ENCODE measurements at regions not wholly inside any gene's neighbourhood (a gene's known extent, or its start where the extent isn't known, plus 50 kb on each side); places are given as distances from the start of the nearest gene placed in this dataset.

DNA sequence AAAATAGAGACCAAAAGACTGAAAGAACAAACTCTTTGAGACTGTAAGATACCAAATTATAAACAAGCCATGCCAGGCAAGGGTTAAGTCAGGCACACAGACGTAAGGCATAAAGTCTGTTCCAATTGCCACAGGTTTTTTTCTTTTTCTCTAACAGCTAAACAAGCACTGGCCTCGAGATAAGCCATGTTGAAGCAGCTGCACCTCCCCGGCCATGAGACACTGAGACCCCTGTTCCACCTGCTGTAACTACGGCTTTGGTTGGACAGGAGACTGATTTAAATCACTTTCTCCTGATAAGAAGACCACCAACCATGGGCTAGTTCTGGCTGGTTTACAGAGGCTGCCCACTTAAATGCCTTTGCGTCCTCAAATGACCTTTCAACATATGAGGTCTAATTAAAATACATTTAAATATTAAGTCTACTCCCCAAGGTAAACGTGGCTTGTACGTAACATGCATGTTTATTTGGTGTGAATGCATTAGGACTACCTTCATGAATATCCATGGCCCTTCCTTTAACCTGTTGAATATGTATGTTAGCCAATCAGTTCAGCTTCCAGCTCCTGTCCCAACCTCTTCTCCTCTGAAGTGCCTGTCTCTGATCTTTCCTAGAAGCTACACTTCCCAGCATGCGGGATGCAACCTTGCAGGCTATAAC lies 117.2 kb downstream of the CMPK2 start:
- Mint-ChIP-seq H3K27me3 (peaks cover 21% of the 10 kb centered on the region), H3K4me1 (no peaks in the 10 kb centered on the region), H3K27ac (no peak overlapping the region), H3K4me3 (no peak overlapping the region), H3K9me3 (ENCODE audit: low read depth) (no peaks in the 10 kb centered on the region), H3K36me3 (no peaks in the 10 kb centered on the region)
- CTCF ChIA-PET: no interaction called here
- DNase-seq (no peak), ATAC-seq (no peak)

- no peaks in the 10 kb centered on the region for H3K36me3 Mint-ChIP-seq
- DNase-seq (no peak), ATAC-seq (no peak)
- CTCF ChIA-PET: no interaction called here
- no peaks in the 10 kb centered on the region for H3K9me3 Mint-ChIP-seq (ENCODE audit: low read depth)
- H3K4me3 Mint-ChIP-seq: no peak overlapping the region
- H3K4me1 Mint-ChIP-seq: no peaks in the 10 kb centered on the region
- no peak overlapping the region for H3K27ac Mint-ChIP-seq
- H3K27me3 Mint-ChIP-seq: peaks cover 25% of the 10 kb centered on the region
Measured at GRCh38 chr2:6749962-6750361, 115.7 kb downstream of the CMPK2 start.

GRCh38 chr2:6750411-6751158 lies 115.1 kb downstream of the CMPK2 start:
- Mint-ChIP-seq H3K36me3 (no peaks in the 10 kb centered on the region), H3K9me3 (ENCODE audit: low read depth) (no peaks in the 10 kb centered on the region), H3K4me3 (no peak overlapping the region), H3K27ac (no peak overlapping the region), H3K27me3 (peaks cover 23% of the 10 kb centered on the region), H3K4me1 (no peaks in the 10 kb centered on the region)
- ATAC-seq: no peak
- no peak for DNase-seq
- CTCF ChIA-PET: no interaction called here

- Mint-ChIP-seq H3K27me3 (peaks cover 13% of the 10 kb centered on the region), H3K9me3 (ENCODE audit: low read depth) (no peaks in the 10 kb centered on the region), H3K36me3 (no peaks in the 10 kb centered on the region), H3K4me1 (no peaks in the 10 kb centered on the region), H3K27ac (no peak overlapping the region), H3K4me3 (no peak overlapping the region)
- CTCF ChIA-PET: interaction anchor here (0.9 kb wide), 1 partner anchor 18 kb away, joined by 3 read pairs; no protein-coding TSS in a partner anchor
- DNase-seq: no peak
- no peak for ATAC-seq
Measured at GRCh38 chr2:6754419-6754818, 111.3 kb downstream of the CMPK2 start.

DNA sequence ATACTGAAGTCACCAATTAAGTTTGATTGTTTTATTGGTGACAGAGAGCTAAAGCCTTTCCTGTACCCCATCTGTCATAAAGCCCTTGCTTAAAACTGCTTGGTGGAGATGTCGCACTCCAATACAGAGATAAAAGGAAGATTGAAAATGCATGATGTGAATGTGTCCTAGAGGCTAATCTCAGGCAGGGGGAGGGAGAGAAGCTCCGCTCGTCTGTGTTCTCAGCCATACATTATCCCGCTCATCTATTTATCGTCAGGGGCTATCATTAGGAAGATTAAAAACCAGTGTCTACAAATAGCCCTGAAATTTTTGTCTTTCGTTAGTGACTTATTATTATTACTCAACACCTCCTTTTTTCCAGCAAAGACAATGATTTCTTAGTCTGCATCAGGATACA lies 110.3 kb downstream of the CMPK2 start:
- Mint-ChIP-seq H3K27ac (no peak overlapping the region), H3K4me1 (no peaks in the 10 kb centered on the region), H3K27me3 (peaks cover 13% of the 10 kb centered on the region), H3K36me3 (no peaks in the 10 kb centered on the region), H3K4me3 (no peak overlapping the region), H3K9me3 (ENCODE audit: low read depth) (no peaks in the 10 kb centered on the region)
- no peak for DNase-seq
- CTCF ChIA-PET: interaction anchor here (0.9 kb wide), 1 partner anchor 17 kb away, joined by 3 read pairs; no protein-coding TSS in a partner anchor
- no peak for ATAC-seq

GRCh38 chr2:6757215-6757614 lies 108.5 kb downstream of the CMPK2 start:
- Mint-ChIP-seq H3K36me3 (no peaks in the 10 kb centered on the region), H3K4me3 (no peak overlapping the region), H3K9me3 (ENCODE audit: low read depth) (no peaks in the 10 kb centered on the region), H3K27me3 (peaks cover 13% of the 10 kb centered on the region), H3K4me1 (no peaks in the 10 kb centered on the region), H3K27ac (no peak overlapping the region)
- ATAC-seq (no peak), DNase-seq (no peak)
- CTCF ChIA-PET: no interaction called here

DNA sequence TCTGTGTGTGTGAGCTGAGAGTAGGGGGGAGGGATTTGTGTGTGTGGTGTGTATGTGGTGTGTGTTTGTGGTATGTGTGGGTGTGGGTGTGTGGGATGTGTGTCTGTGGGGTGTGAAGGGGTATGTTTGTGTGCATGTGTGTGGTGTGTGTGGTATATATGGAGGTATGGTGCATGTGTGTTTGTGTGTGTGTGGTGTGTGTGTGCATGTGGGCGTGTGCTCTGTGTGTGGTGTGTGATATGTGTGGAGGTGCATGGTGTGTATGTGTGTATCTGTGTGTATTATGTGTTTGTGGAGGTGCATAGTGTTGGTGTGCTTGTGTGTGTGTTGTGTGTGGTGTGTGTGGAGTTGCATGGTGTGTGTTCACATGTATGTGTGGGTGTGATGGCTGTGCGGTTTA lies 106.0 kb downstream of the CMPK2 start:
- DNase-seq (no peak), ATAC-seq (no peak)
- Mint-ChIP-seq H3K27ac (no peak overlapping the region), H3K4me3 (no peak overlapping the region), H3K36me3 (no peaks in the 10 kb centered on the region), H3K4me1 (no peaks in the 10 kb centered on the region), H3K27me3 (peaks cover 2% of the 10 kb centered on the region), H3K9me3 (ENCODE audit: low read depth) (no peaks in the 10 kb centered on the region)
- CTCF ChIA-PET: no interaction called here

- no peaks in the 10 kb centered on the region for H3K9me3 Mint-ChIP-seq (ENCODE audit: low read depth)
- H3K4me1 Mint-ChIP-seq: no peaks in the 10 kb centered on the region
- no peaks in the 10 kb centered on the region for H3K36me3 Mint-ChIP-seq
- peaks cover 2% of the 10 kb centered on the region for H3K27me3 Mint-ChIP-seq
- DNase-seq (no peak), ATAC-seq (no peak)
- H3K27ac Mint-ChIP-seq: no peak overlapping the region
- no peak overlapping the region for H3K4me3 Mint-ChIP-seq
- CTCF ChIA-PET: interaction anchor here (1.5 kb wide), 1 partner anchor 13 kb away, joined by 5 read pairs; no protein-coding TSS in a partner anchor
Measured at GRCh38 chr2:6760132-6760531, 105.6 kb downstream of the CMPK2 start.

DNA sequence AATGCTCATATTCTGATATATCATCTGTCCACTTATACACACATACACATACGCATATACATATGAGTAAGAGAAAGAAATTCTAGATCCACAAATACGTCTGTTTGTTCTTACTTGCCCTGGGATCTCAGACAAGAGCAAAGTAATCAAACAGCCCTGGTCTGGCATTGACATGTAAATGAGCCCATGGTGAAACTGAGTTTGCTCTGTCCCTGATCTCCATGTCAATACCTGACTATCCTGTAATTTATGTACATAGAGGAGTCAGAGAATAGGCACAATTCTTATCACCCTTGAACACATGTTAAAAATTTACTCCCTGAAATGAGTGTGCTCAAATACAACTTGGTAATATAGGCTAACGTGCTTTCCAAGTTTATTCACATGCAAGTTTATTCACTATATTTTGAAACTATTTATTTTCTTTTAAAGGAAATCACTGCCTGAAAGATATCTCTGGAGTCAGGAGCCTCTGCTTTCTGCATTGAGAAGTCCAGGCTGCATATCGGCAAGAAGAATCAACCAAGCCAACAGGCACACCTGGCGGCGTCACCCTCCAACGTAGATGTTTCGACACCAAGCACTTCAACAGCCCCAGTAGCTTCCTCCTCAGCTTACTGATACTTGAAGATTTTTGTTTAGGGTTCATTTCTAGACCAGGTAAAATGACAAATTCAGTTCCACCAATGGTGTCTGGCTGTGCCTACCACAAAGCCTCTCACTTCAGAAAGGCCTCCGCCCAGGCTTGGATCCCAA lies 100.6 kb downstream of the CMPK2 start:
- H3K4me3 Mint-ChIP-seq: no peak overlapping the region
- DNase-seq (no peak), ATAC-seq (no peak)
- CTCF ChIA-PET: no interaction called here
- no peak overlapping the region for H3K27ac Mint-ChIP-seq
- H3K4me1 Mint-ChIP-seq: no peaks in the 10 kb centered on the region
- no peaks in the 10 kb centered on the region for H3K9me3 Mint-ChIP-seq (ENCODE audit: low read depth)
- no peaks in the 10 kb centered on the region for H3K36me3 Mint-ChIP-seq
- no peaks in the 10 kb centered on the region for H3K27me3 Mint-ChIP-seq

DNA sequence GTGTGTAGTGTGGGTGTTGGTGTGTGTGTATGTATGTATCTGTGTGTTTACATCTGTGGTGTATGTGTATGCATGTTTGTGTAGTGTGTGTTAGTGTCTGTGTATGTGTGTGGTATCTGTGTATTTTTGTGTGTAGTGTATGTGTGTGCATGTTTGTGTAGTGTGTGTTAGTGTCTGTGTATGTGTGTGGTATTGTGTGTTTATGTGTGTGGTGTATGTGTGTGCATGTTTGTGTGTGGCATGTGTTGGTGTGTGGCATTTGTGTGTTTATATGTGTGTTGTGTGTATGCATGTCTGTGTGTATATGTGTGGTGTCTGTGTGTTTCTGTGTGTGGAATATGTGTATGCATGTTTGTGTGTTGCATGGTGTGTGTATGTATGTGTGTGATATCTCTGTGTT lies 96.4 kb downstream of the CMPK2 start:
- peaks cover 16% of the 10 kb centered on the region for H3K27me3 Mint-ChIP-seq
- ATAC-seq: no peak
- H3K36me3 Mint-ChIP-seq: no peaks in the 10 kb centered on the region
- no peak for DNase-seq
- no peaks in the 10 kb centered on the region for H3K4me1 Mint-ChIP-seq
- no peaks in the 10 kb centered on the region for H3K9me3 Mint-ChIP-seq (ENCODE audit: low read depth)
- H3K4me3 Mint-ChIP-seq: no peak overlapping the region
- CTCF ChIA-PET: no interaction called here
- no peak overlapping the region for H3K27ac Mint-ChIP-seq

DNA sequence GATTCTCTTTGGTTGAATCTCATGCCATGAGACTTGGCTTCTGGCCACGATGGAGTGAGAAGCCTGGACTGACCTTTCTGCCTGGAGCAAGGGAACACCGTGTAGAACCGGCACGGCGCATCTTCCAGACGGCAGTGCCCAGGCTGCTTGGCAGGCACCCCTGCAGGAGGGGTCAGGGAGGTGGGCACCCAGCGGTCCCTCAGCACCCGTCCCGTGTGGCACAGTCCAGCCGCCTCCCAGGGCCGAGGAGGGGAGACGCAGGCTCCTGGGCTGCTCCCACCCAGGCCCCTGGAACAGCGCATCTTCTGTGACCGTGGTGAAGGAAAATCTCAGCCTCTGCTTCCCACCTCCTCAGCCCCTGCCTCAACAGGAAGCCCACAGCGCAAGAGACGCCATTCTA lies 95.7 kb downstream of the CMPK2 start:
- Mint-ChIP-seq H3K27ac (no peak overlapping the region), H3K9me3 (ENCODE audit: low read depth) (no peaks in the 10 kb centered on the region), H3K36me3 (no peaks in the 10 kb centered on the region), H3K4me1 (no peaks in the 10 kb centered on the region), H3K4me3 (no peak overlapping the region), H3K27me3 (peaks cover 21% of the 10 kb centered on the region)
- ATAC-seq: no peak
- DNase-seq: no peak
- CTCF ChIA-PET: no interaction called here

- H3K27me3 Mint-ChIP-seq: peaks cover 23% of the 10 kb centered on the region
- DNase-seq (no peak), ATAC-seq (no peak)
- H3K36me3 Mint-ChIP-seq: no peaks in the 10 kb centered on the region
- H3K9me3 Mint-ChIP-seq (ENCODE audit: low read depth): no peaks in the 10 kb centered on the region
- H3K4me1 Mint-ChIP-seq: no peaks in the 10 kb centered on the region
- H3K27ac Mint-ChIP-seq: no peak overlapping the region
- CTCF ChIA-PET: interaction anchor here (0.9 to 1.4 kb wide), 5 partner anchors 8 to 607 kb away, joined by 3 to 4 read pairs (median 3); no protein-coding TSS in a partner anchor
- no peak overlapping the region for H3K4me3 Mint-ChIP-seq
Measured at GRCh38 chr2:6771634-6772611, 93.8 kb downstream of the CMPK2 start.

All from activated CD8-positive, alpha-beta memory T cell treated with anti-CD3 and anti-CD28 coated beads, Interleukin-2, amount 10 ng/mL, durations not matched to agents 7 days and 5 days (primary cell).